ENCODE measurements at regions not wholly inside any gene's neighbourhood (a gene's known extent, or its start where the extent isn't known, plus 50 kb on each side); places are given as distances from the start of the nearest gene placed in this dataset.

- WGBS, 2 experiments (ENCODE audit: extremely low coverage in 1 of 2, insufficient coverage in 1 of 2, insufficient read length in 1 of 2, insufficient replicate concordance in 2 of 2, low coverage in 1 of 2, low lambda C conversion rate in 2 of 2, missing lambda C conversion rate in 1 of 2): 93% methylated on average over 3 of the region's 3 CpGs; no CpG with 5 or more reads in 1 of the 2 experiments
- no peaks in the 10 kb centered on the region for H4K20me1 ChIP-seq (replicated peaks in 1 of 2; ENCODE audit: control insufficient read depth in 1 of 2, insufficient read depth in 2 of 2, low read length in 2 of 2)
- CTCF ChIA-PET (ENCODE audit: partially characterized antibody): interaction anchor here (0.7 kb wide), 1 partner anchor 76 kb away, joined by 3 read pairs; no protein-coding TSS in a partner anchor
- H3K56ac ChIP-seq (replicated peaks; ENCODE audit: insufficient read length, low read depth, low read length): no peak overlapping the region
- no peak overlapping the region for H2AK5ac ChIP-seq (ENCODE audit: low read depth, low read length)
- FAIRE-seq: no peak
- no peaks in the 10 kb centered on the region for H3K79me1 ChIP-seq (ENCODE audit: low read depth, low read length)
- H2AFZ ChIP-seq (ENCODE audit: low read length): no peak overlapping the region
- no peak overlapping the region for H2BK120ac ChIP-seq (replicated peaks; ENCODE audit: low read depth, low read length)
- no peak overlapping the region for H2BK15ac ChIP-seq (ENCODE audit: low read length)
- H2BK12ac ChIP-seq (ENCODE audit: low read depth, low read length): no peak overlapping the region
- no peak overlapping the region for H3K9ac ChIP-seq (replicated peaks in 1 of 4; ENCODE audit: extremely low read depth in 1 of 4, low read depth in 3 of 4, low read length in 3 of 4)
- H3K18ac ChIP-seq (ENCODE audit: extremely low read depth, low read length): no peak overlapping the region
- H3K79me2 ChIP-seq (ENCODE audit: control insufficient read depth in 1 of 2, insufficient read depth in 2 of 2, low read length in 2 of 2): no peaks in the 10 kb centered on the region
- POLR2A ChIA-PET (ENCODE audit: partially characterized antibody): no interaction called here
- no peak overlapping the region for H3K23ac ChIP-seq (ENCODE audit: insufficient read length)
- H3K4me2 ChIP-seq (ENCODE audit: insufficient read depth in 1 of 2, low read depth in 2 of 2, low read length in 2 of 2): no peak overlapping the region
- H2BK5ac ChIP-seq (ENCODE audit: low read depth, low read length): no peak overlapping the region
- TF ChIP-seq E2F6 (IDR thresholded peaks at IDR 0.05): no peak
- no peak for TF ChIP-seq BACH1 (IDR thresholded peaks at IDR 0.05; ENCODE audit: low read length)
- TF ChIP-seq EGR1 (IDR thresholded peaks at IDR 0.05; ENCODE audit: borderline replicate concordance, low read depth, low read length): no peak
- H3K14ac ChIP-seq (ENCODE audit: insufficient read length): no peak overlapping the region
- H3K4me3 ChIP-seq (ENCODE audit: extremely low read depth in 1 of 4, insufficient read depth in 2 of 4, low read depth in 3 of 4, low read length in 4 of 4): no peak overlapping the region
- no peaks in the 10 kb centered on the region for H3K36me3 ChIP-seq (ENCODE audit: control insufficient read depth in 2 of 4, insufficient read depth in 4 of 4, low read length in 3 of 4)
- H3K9me3 ChIP-seq (ENCODE audit: insufficient read depth in 2 of 2, low read depth in 1 of 2, low read length in 1 of 2): peaks cover 67 to 69% of the 10 kb centered on the region in 2 experiments
- no peak overlapping the region for H4K91ac ChIP-seq (replicated peaks; ENCODE audit: insufficient read length, low read length)
- no peaks in the 10 kb centered on the region for H3K27me3 ChIP-seq (replicated peaks in 1 of 4; ENCODE audit: control insufficient read depth in 3 of 4, extremely low read depth in 1 of 4, insufficient read depth in 3 of 4, low read length in 3 of 4)
- no peak overlapping the region for H3K27ac ChIP-seq (ENCODE audit: low read depth, low read length)
- H4K8ac ChIP-seq (ENCODE audit: extremely low read depth, insufficient read depth, low read length): no peak overlapping the region
- H3K23me2 ChIP-seq (ENCODE audit: low read depth, low read length): no peaks in the 10 kb centered on the region
- no peak overlapping the region for H3K4ac ChIP-seq (replicated peaks; ENCODE audit: insufficient read length, low read depth, low read length)
- H2BK20ac ChIP-seq (ENCODE audit: low read length): no peak overlapping the region
- no peak for DNase-seq (ENCODE audit: low read depth in 1 of 2, low spot score in 2 of 2)
- H3K4me1 ChIP-seq (replicated peaks in 1 of 4; ENCODE audit: control insufficient read depth in 3 of 4, insufficient read depth in 4 of 4, low read length in 3 of 4): no peaks in the 10 kb centered on the region
- no peak overlapping the region for H4K5ac ChIP-seq (ENCODE audit: insufficient read length, low read depth, low read length)
Observed at GRCh38 chr14:106789318-106789717, 1262.9 kb downstream of the TMEM121 start.

Data from H1 (cell line).